NCI-H345 treated with DMSO at 0.1 percent for 48 hours (cell line): ENCODE measurements at regions not wholly inside any gene's neighbourhood (a gene's known extent, or its start where the extent isn't known, plus 50 kb on each side); places are given as distances from the start of the nearest gene placed in this dataset.
"Not testable (repeated sequence)": the region's sequence is repeated elsewhere in the genome, so short reads cannot be mapped to it uniquely, and the experiment has no call there.

Source experiments
- DNase-seq: peaks from one replicate; lab custom pipeline; 2025; ENCODE audit not compliant: unreplicated experiment; lab: John Stamatoyannopoulos, UW

DNA sequence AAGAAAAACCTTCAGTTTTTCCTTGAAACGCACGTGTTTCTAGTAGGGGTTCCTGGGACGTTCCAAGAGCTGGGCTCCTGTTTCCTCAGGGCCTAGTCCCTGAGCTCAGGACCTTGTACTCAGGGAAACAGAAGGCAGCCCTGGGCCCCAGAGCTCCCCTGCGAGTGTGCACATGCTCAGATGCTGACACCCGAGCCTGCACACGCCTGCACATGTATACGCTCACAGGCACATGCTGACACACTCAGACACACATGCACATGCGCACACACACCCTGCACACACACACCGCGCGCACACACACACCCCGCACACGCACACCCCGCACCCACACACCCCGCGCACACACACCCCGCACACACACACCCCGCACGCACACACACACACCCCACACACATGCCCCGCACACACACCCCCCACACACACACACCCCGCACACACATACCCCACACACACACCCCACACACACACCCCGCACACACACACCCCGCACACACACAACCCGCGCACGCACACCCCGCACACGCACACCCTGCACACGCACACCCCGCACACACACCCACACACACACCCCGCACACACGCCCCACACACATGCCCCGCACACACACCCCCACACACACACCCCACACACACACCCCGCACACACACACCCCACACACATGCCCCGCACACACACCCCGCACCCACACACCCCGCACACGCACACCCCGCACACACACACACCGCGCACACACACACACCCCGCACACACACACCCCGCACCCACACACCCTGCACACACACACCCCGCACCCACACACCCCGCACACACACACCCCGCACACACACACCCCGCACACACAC, 52.2 kb downstream of the CALML3 start:
- DNase-seq: no peak

- not testable (repeated sequence) for DNase-seq
Measured at GRCh38 chr10:5580038-5580428, 55.3 kb downstream of the CALML3 start.

DNA sequence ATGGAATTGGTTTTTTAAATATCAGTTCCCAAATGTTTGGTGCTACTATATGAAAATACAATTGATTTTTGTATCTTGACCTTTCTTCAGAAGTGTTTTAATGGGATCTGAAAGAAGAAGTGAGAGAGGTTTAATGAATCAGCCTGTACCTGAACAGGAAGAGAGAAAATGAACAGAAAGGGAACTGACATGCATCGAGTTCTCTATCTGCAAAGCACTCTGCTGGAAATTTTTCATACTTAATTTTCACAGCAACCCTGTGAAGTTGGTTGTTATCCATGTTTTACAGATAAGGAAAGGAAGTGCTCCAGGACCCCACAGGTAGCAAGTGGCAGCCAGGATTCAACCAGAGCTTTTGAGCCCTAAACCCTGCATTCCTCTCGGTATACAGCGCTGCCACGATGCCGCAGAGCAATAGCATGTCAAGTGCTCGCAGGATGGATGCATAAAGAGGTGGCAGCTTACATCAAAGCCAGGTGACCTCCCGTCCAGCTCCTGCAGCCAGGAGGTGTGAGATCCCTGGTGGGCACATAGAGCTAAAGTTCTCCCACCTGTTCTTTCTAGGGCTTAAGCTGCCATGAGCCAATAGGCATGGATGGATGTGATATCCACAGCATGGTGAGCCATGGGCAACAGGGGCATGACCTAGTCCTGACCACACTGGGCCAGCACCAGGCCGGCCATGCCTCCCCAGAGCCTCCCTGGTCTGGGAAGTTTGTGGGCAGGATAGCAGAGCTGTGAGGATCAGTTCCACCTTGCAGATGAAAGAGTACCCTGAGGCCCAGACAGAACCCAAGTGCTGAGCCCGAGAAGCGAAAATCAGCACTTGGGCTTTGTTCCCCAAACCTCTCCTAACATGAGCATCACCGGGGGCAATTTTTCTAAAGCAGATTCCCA, 57.2 kb downstream of the CALML3 start:
- no peak for DNase-seq

DNA sequence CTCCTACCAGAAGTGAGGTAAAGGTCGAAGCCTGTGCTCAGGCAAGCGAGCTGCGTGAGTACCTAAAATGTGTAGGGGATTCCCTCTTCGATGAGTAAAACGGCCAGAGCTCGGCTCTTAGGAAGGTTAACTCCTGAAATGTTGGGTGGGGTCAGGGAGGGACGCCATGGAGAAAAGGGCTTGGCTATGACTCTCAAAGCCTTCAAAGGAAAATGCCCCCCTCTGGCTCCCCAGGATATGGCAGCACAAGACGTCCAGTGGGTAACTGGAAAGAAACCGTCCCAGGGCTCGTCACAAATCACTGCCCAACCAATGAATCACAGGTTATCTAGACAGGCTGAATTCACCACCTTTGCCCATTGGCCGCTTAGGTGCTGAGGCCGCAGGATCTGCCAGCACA, 58.0 kb downstream of the CALML3 start:
- no peak for DNase-seq

DNA sequence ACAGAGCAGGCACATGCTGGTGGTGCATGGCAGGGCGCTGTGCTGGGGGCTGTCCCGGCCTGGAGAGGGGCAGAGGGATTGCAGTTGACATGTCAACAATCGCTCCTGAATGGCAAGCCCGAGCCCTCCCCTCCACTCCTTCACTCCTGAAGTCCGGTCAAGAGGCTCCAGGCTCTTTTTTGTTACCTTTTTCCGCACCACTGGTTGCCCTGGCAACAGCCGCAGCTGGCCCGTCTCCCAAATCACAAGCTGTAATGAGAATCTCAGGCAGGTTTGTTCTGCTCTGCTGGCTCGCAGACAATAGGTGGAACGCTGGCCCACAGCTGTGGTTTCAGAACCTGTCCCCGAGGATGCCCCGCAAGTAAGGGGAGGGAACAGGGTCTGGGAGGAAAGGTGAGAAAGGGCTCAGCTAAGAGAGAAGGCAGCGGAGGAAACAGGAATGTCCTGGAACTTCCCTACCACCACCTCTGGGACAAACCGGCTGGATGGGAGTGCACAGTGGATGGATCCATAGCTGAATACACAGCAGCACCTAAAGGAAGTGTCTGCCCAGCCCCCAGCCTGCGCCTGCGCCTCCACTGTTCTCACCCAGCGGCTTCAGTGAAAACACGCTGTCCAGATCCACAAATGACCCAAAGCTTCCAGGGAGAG, 58.9 kb downstream of the CALML3 start:
- DNase-seq: peak; percentile 74

DNA sequence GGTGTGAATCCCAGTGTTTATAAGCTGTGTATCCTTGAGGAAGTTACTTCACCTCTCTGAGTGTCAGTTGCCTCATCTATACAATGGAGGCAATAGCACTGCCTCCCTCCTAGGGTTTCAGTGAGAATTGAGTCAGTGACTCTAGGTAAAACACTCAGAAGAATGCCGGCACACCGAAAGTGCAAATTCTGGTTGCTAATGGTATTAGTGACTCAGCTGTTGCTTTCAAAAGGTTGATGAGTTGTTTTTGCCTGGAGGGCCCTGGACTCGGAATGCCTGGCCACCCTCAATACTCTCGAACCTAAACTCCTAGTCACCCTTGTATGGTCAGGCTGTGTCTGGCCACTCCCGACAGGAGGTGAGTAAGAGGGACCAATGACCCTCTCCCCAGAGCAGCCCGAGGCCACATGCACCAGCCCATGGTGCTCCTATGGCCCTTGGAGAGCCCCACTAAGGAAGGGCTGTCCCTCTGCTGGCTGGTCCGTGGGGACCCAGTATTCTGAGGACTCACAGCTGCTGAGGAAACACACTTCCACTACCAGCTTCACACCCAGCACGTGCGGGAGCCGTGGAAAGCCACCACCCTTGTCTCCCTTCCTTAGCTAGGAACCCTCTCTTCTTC, 60.2 kb downstream of the CALML3 start:
- no peak for DNase-seq

DNA sequence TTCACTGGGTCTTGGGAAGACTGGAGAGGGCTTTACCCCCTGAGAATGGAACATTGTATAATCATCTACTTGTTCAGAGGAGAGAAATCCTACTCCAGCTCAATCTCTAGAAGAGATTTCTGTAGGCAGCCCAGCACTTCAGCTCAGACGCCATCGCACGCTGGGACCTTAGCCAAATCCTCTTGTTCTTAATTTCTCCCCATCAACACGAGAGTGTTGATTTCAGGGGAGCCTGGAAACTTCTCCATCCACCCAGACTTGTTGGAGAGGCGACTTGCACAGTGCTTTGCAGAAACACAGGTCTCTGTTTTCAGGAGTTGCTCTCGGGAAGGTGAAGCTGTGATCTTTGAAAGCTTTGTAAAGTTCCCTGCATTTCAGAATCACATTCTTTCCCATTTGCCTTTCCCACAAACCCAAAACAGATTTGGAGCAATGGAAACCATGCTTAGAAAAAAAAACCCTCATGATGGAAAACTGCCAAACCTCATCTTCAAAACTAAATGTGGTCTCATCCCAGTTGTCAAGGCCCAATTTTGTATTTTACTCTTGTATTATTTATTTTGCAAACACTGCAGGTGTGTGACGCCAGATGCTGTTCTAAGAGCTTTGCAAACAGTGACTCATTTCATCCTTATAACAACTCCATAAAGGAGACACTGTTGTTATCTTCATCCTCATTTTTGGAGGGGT, 60.9 kb downstream of the CALML3 start:
- peak; percentile 73 for DNase-seq

DNA sequence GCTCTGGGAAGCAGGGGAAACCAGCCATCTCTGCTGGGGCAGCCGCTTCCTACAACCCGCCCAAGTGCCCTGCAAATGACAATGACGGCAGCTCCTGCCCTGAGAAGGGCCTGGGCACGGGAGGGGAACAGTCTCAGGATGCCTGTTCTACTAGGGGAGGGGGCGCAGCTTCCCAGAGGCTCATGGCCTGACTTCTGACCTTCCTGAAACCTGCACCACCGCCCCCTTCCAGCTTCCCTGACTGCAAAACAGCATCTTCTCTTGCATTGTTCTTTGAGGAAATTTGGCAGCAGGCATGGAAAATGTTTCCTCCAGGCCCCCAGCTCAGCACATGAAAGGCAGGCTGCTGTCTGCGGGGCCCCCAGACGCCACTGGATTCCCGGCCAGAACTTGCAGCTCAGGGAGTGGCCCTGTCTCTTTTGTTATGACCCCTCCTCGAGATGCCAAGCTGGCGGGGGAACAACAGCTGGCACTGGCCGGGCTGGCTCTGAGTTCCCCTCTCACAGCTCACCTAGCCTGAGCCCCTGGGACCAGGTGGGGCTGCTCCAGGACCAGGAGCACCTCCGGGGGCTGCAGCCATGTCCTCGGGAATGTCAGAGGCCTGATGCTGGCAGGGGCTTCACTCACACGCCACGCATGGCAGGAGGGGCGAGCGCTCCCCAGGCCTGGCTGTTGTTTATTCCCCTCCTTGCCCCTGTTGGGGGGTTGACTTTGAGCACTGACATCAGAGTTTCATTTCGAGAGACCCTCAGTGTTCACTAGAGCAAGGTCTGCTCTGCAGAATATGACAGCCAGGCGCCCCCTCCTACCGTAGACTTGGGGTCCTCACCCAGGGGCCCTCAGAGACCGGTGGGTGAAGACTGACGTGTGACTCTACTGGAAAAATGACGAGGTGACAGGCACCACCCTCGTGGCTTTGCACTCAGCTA, 62.7 kb downstream of the CALML3 start:
- DNase-seq: no peak

DNA sequence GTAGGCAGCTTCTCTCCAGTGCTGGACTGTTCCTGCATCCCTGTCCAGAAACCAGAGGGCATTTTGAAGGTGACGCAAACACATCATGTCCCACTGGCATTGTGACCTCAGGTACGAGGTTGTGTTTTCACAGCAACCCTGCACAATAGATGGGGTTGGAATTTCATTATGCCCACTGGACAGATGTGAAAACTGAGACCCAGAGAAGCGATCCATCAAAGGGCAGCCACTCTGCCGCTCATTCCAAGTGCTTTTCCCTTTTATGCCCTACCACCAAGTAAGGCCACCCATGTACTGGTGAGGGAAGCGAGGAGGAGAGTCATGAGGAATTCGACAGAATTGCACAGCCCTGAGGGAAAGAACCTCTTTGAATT, 63.3 kb downstream of the CALML3 start:
- no peak for DNase-seq

DNA sequence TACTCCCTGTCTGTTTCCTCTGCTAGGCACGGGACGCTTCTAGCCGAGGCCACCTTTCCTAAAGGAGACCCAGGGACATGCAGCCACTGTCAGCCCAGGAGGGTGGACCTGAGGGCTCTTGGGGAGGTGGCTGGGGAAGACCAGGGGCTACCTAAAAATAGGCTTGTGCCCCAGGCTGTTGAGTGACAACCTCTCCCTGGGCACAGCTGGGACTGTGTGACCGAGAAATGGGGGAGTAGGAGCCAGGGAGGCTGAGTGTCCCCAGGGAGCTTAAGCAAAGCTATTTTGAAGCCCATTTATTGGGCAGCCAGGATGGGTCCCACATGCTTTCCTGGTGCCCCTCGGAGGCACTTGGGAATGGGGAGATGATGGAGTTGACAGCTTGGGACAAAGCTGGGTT, 63.8 kb downstream of the CALML3 start:
- DNase-seq: no peak
